ENCODE measurements at regions not wholly inside any gene's neighbourhood (a gene's known extent, or its start where the extent isn't known, plus 50 kb on each side); places are given as distances from the start of the nearest gene placed in this dataset.

DNA sequence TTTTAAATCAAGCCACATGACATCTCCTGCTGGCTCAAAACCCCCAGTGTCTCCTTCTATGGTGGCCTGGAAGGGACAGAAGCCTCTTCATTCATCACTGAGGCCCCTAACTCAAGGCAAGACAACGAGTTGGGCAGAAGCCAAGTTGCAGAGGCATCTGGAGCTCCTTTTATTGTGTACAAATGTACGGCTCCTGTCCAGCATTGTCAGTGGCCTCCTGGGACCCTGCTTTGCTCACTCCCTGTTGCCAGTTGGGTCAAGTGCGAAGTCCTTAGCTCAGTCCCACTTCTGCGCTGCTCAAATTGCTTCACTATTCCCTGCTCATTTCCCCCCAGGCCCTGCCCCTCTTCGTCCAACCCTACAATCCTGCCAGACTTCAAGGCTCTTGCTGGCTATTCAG, 181.2 kb upstream of the PMEPA1 start:
- DNase-seq = no peak

DNA sequence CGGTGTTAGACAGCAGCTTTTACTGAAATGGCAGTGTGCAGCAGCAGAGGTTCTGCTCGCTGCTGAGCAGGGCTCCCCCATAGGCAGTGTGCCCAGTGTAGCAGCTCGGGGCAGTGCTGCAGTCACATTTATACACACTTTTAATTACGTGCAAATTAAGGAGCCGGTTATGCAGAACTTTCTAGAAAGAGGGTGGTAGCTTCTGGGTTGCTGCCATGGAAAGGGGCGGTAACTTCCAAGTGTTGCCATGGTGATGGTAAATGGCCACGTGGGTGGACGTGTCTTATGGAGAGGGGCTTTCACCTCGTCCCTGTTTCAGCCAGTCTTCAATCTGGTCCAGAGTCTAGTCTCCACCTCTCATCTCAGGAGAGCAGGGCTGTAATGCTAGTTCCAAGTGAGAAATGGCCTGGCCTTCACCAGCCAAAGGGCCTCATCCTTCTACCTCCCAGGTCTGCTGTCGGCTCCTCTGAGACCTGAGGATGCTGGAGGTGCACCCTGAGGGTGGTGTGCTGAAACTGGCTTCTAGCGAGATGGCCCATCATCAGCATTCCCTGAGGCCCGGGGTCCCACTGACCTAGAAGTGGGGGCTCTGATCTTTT, 180.5 kb upstream of the PMEPA1 start:
- DNase-seq = no peak

DNA sequence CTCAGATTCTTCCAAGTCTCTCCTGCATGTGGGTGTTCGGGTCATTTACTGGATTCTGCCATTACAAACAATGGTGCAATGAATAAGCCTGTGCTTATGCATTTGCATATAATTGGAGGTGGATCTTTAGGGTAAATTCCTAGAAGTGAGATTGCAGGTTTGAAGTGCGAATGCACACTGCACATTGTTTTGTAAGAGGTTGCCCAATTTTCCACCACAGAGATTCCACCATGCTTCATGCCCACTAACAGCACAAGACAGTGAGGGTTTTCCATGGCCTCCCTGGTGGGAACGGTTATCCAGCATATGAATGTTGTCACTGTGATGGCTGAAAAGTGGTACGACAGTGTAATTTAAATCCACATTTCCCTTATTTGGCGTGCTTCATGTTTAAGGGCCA, 178.8 kb upstream of the PMEPA1 start:
- no peak for DNase-seq

DNA sequence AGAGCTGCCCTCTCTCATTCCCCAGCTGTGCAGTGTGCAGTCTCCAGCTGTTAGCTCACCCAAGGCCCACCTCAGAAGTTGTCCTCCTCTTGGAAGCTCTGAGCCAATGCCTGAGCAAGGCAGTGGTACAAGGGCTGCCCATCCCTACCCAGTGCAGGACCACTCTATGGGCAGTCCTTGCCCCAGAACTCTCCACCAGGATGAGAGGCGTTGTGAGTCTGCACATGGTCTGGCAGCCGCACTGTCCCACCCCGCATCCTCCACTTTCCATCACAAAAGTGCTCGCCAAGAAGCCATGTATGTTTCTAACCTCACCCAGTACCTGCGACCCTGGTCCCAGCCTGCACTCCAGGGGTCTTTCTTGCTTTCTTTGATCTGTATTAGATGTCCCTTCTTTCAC, 175.1 kb upstream of the PMEPA1 start:
- DNase-seq = no peak

DNA sequence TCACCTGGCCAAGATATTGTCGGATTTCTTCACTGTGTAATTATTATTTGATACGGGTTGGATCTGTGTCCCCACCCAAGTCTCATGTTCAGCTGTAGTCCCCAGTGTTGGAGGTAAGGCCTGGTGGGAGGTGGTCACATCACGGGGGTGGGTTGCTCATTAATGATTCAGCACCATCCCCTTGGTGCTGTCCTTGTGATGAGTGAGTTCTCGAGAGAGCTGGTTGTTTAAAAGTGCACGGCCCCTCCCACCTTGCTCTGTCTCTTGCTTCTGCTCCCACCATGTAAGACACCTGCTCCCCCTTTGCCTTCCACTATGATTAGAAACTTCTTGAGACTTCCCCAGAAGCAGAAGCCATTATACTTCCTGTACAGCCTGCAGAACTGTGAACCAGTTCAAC, 173.9 kb upstream of the PMEPA1 start:
- DNase-seq = no peak

DNA sequence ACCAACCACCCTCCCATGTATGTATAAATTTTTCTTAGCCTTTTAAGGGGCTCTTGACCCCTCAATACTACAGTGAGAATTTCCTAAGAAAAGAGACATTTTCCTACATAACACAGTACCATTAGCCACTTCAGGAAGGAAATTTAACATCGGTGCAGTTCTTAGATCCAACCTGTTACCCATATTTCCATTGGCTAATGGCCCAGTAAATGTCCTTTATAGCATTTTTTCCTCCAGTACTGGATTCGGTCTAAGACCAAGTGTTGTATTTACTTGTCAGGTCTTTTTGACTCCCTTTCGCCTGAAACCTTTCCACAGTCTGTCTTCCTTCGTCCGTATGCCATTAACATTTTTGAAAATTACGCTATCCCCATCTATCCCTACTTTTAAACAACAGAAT, 173.4 kb upstream of the PMEPA1 start:
- DNase-seq = no peak

DNA sequence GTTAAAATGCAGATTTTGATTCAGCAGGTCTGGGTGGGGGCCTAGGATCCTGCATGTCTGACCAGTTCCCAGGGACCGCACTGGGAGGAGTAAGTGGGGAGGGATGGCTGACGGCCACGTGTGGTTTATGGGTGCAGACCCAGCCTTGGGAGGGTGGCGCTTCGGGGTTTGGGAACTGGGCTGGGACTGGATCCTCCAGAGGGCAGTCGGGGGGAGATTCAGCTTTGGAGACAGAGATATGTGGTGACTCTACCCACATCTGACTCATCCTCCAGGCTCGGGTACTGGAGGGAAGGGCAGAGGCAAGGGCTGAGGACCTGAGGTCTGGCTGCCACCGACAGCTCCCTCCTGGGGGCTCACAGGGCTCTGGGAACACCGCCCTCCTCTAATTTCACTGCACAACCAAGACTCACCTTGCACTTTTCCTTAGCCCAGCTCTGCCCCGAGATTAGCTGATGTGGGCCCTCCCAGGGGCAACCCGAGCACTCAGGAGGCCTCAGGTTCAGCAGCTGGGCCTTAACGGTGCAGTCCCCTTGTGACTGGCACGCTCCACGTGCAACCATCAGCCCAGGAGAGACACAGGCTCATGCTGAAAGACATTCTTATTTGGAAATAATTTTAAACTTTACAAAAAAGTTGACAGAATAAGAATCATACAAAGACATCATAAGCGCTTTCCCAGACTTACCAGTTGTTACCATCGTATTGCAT, 172.8 kb upstream of the PMEPA1 start:
- DNase-seq = no peak

DNA sequence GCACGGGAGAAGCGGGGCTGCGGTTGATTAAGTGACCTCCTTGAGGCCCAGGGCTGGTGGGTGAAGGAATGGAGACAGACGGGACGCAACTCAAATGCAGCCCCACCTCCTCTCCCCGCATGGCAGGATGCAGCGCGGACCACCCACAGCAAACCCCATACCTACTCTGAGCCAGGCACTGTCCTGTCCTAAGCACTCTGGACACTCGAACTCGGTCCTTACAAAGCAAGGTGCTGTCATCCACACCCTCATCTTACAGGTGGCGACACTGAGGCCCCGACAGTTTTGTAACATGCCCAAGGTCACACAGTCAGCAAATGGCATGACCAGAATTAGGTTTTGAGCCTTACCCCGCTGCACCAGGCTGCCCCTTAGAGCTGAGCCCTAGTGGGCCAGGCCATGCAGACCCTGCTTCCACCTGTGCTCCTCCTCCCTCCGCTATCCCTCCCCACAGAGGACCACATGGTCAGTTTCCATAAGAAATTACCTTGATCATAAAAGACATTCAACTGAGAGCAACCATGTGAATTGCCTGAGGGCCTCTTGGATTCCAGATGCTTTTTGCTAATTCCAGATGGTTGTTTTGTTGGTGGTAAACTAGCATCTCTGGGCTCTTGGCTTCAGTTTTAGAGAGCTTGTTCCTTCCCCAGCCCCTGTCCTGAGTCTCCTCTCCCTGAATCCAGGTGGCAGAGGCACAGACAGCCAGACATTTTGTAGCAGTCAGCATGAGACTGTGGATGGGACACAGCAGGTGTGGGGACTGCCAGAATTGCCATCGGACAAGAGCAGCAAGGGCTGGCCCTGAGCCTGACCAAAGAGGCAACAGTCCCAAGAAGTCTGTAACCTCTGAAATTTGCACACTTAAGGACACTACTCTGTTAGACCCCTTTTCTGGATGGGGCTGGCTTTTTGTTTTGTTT, 171.9 kb upstream of the PMEPA1 start:
- DNase-seq = no peak

DNA sequence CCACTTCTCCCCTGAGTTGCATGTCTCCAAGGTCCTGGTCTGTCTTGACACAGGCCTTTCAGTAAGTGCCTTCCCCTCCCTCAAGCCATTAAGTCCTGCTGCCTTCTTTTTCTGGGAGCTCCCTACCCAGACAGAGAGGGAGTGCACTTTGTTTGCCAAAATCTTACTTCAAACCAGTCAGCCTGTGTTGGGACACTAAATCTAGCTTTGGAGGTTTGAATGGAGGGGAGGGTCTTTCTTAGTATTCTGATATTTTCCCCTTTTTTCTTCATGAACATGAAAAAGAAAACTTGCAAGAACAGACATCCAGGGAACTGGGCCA, 170.7 kb upstream of the PMEPA1 start:
- no peak for DNase-seq

DNA sequence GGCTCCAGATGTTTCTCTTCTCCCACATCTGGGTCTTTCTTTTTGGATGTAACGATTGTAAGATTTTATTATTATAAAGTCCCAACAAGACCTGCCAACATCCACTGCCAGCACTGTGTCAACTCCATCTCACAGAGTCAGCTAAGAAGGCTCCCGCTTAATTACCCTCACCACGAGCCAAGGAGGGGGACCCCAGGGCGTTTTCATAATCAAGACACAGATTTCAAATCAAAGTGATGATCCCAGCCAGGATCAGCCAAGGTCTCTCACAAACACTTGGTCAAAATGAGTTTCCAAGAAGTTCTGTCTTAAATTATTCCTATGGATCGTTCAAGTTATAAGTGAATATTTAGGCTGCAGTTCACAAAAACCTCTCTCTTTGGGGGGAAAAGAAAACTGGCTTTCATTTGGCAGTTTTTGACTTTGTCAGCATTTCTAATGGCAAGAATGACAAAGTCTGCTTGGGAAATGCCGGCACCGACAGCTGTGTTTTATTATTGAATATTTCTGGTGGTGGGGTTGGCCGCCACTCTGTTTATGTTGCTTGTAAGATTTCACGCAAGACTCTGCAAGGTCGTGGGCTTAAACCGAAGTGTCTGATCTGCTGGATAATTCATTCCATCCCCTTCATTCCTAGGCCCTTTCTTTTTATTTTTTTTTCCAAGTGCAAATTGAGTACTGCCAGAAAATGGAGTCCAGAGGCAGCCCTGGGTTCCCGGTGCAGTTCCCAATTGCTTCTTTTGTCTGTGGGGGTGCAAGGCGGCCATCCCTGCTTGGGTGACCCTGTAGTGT, 170.2 kb upstream of the PMEPA1 start:
- no peak for DNase-seq

DNA sequence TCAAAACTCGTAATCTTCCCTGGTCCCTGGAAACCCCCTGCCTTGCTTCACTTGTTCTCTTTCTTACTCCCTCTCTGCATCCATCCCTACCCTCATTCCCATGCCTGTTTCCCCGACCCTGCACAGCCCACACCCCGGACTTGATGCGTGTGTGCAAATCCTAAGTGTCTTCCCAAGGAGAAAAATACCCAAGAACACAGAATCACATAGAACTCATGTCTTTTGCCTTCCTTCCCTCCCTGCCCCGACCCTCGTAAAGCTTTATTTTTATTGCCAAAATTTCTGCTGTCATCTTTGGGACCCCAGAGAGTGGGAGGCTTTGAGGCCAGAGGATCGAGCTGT, 169.6 kb upstream of the PMEPA1 start:
- no peak for DNase-seq

DNA sequence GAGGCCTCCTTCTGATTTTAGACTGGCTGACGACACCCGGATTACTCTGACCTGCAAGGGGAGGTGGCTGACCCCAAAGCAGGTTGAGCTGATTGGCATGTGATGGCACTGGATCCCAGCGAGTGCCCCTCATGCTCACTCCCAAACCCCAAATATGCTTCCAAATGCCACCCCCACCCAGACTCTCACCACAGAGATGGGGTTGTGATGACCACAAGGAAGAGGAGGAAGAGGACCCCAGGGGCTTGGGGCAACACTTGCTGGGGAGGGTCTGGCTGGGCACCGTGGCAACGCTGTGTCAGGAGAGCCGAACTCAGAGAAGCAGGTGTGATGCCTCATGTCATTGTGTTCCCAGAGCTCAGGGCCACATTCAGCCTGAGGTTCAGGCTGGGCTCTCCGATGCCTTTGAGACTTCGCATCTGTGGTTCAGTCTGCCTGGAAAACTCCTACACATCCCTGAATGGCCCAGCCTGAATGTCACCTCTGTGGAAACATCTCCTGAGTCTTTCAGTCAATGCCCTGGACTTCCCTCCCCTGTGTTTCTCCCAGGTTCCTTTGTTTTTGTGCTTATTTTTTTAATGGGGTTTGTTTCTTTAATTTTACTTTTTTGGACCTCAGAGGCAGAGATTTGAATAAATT, 169.1 kb upstream of the PMEPA1 start:
- DNase-seq = no peak

DNA sequence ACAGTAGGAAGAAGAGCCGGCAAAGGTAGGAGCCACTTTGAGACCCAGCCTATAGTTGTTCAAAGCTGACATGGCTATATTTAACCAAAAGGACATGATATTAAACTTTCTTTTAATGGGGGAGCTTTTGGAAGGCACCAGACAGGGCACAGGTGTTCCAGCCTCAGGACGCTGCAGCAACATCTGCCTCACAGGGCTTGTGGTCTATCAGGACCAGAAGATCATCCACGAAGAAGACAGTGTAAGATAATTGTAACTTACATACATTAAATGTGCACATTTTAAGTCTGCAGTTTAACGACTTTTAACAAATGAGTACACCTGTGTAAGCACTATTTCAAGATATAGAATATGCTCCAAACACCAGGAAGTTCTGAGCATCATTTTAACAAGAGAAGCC, 168.2 kb upstream of the PMEPA1 start:
- DNase-seq = no peak

DNA sequence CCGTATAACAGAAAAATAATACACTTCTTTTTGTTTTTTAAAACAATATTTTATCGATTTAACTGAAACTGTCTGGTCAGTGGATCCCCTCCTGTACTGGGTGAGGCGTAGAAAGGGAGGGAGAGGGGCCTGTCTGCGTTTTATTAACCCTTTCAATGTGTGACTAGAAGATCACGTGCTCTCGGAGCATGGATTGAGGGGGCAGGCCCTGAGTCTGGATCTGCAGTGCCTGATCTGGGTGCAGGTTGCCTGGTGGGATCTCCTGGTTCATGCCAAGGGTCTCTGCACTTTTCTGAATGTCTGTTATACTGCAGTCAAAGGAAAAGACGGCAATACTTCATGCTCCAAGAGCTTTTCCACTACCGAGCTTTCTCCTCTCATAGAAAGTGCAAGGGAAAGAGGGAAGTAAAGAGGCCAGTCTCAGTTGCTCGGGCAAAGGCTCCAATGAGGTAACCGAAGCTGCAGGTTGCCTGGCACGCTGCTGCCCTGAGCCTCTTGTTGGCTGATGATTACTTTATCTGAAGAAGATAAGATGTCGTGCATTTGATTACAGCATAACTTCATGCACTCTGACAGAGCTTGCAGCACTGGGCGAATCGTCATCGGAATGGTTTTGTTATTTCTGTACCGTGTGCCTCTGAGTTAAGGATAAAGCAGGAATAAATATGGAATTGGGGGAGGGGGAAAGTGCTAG, 167.5 kb upstream of the PMEPA1 start:
- DNase-seq = no peak

DNA sequence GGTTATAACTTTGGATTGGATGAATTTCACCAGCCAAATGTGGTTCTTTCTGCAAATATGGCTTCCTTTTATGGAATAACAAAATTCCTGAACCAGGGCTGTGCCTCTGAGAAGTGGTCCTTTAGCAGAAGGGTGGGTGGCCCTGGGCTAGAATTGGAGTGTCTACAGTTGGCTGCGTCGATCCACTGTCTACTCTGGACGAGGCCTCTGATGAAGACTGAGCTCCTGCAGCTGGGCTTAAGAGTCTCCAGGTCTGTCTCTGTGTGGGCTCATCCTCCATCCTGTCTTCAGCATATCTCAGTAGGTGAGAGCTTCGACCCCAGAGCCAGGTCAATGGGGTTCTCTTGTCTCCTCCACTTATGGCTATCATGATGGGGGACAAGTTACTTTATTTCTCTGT, 166.3 kb upstream of the PMEPA1 start:
- DNase-seq = no peak

DNA sequence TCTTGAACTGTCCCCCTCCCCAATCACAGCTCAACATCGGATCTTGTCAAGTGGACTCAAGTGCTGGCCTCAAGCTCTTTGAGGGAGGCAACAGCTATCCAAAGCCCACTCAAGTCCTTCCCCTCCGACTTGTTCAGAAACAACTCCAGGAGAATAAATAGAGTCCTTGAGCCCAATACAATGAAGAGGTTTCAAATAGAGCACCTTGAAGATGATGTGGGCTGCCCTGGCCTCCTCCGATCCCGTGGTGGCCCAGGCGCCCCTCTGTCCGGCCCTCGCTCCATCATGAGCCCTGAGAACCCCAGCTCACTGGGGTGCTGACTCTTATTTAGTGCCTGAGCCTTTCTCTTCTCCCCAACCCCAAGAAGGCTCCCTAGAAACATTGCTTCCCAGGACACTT, 164.3 kb upstream of the PMEPA1 start:
- no peak for DNase-seq

DNA sequence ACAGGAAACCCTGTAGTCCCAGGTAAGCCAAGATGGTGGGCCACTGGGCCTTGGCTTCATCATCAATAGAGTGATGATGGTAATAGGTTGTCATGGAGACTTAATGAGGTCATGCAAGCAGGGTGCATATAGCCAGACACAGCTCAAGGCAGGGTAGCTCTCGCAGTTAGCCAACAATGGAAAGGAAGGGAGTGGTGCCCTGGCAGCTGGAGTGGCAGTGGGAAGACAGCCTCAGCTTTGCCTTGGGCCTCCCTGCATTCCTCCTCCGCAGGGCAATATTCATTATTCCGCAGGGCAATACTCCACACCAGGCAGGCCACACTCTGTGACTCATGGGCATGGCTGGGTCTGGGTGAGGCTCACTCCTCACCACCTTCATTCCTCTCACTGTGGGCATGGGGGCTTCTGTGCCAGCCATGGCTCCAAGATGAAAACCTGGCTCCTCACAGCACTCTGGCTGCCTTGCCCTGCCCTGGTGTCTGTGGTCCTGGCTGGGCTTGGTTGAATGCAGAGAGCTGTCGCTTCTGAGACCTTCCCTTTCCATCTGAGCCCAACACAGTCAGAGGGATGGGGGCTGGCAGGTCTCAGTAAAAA, 163.1 kb upstream of the PMEPA1 start:
- no peak for DNase-seq

DNA sequence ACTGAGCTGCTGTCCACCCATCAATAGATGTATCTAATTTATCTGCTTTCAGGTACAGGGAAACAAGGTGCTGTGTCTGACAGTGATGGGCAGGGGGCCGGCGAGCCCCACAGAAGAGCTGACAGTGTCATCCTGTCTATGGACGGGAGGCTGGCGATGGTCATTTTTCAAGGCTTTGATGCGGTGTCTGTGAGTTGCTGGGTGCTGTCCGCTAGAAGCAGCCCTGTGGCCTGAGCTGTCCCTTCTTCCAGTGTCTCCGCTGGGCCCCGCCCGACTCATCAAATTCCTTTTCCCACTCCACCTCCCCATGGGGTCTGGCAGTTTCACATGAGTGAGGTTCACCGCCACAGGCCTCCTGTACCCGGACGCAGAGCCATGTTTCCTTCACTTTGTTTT, 161.4 kb upstream of the PMEPA1 start:
- no peak for DNase-seq

DNA sequence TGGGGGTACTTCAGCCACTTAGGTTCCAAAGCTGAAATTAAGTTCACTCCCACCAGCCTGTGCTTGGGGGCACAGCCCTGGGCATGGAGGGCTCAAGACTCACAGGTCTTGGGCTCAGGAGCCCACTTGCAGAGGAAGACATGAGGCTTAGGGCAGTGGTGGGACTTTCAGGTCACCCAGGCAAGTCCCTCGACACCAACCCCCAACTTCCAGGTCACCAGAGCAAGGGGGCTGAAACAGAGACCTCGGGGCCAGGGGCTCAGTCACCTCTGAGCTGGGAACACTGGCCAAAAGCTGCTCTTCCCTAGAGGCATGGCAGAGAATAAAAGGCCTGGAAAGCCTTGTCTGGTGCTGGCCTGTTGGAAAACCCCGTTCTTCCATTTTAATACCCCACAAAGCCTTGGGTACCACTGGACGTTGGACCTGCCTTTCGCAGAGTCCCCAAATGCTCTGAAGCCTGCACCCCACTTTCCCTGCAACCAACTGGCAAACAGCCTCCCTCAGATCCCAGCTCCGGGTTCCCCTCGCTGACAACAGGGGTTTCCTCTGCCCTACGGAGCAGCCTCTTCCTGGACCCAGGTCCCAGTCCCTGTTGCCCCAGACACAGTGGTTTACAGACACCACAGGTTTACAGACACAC, 160.9 kb upstream of the PMEPA1 start:
- no peak for DNase-seq

DNA sequence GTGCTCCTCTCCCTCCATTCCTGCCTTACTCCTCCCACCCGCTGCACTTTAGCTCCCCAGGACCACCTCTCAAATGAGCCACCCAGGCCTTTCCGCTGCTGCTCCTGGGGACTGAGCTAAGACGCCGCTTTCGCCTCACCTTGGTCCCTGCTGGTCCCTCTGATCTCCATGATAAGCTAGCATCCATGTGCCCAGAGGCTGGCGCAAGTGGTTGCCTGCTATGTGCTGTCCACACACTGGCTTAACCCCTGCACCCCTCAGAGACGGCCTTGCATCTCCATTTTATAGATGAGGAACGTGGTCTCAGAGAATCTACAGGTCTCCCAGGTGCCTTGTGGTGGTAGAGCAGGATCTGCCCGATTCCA, 160.1 kb upstream of the PMEPA1 start:
- no peak for DNase-seq

DNA sequence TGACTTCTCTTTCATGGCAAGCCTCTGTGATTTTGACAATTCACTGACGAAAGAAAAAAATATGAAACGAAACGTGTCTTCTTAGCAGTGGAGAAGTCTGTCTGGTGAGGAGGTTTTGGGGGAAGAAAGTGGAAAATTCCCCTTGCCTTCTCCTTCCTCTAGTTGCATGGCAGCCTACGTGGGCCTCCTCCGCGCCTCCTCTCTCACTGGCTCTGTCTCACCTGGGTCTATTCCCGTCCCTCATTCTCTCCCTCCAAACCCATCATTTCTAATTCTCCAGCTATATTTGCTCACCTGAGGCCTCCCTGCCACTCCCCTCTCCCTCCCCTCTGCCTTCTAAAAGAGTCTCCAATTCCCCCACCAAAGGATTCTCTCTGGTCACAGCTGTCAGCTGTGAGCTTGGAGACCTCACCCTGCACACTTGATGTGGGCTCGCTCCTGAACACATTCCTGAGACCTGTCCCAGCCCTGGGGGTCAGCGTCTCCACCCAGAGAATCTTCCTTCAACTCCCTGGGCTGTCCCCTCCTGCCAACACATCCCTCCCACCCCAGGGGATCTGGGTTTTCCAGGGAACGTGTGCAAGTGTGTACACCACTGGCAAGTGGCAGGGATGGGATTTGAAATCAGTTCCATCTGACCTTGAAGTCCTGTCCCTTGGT, 159.6 kb upstream of the PMEPA1 start:
- DNase-seq = no peak
